Neural cell (in vitro differentiated cells): ENCODE measurements at regions not wholly inside any gene's neighbourhood (a gene's known extent, or its start where the extent isn't known, plus 50 kb on each side); places are given as distances from the start of the nearest gene placed in this dataset.

Experiments
- H2AFZ ChIP-seq: fragments of 200-600, 300-800 bp; sonication (generic), shearing (Covaris generic); 2 replicates; pipeline ENCODE4 v1.6.0; 2014; ENCODE audit warnings: low read depth, mild to moderate bottlenecking, antibody characterized with exemption, low read length, moderate library complexity
- H3F3A ChIP-seq: fragments of 200-600 bp; shearing (Covaris generic); 2 replicates; pipeline ENCODE4 v1.6.1; 2016; ENCODE audit warnings: mild to moderate bottlenecking, moderate library complexity, mixed read lengths, antibody characterized with exemption, low read length; ENCODE audit not compliant: insufficient read depth, poor library complexity, severe bottlenecking
- H3K27ac ChIP-seq: fragments of 200-600, 300-800 bp; sonication (generic), shearing (Covaris generic); 2 replicates; pipeline ENCODE4 v1.5.1; 2014; ENCODE audit warnings: mild to moderate bottlenecking, low read length, moderate library complexity
- H3K27me3 ChIP-seq: fragments of 300-800, 200-600 bp; sonication (generic), shearing (Covaris generic); 2 replicates; pipeline ENCODE4 v1.6.0; 2014; ENCODE audit warnings: mild to moderate bottlenecking, low read depth, low read length, moderate library complexity; ENCODE audit not compliant: insufficient read depth
- H3K36me3 ChIP-seq: fragments of 300-800, 200-600 bp; sonication (generic), shearing (Covaris generic); 2 replicates; pipeline ENCODE4 v1.5.1; 2014; ENCODE audit warnings: mild to moderate bottlenecking, antibody characterized with exemption, low read length, moderate library complexity; ENCODE audit not compliant: insufficient read depth
- H3K4me2 ChIP-seq: fragments of 300-800, 200-600 bp; sonication (generic), shearing (Covaris generic); 2 replicates; pipeline ENCODE4 v1.6.0; 2014; ENCODE audit warnings: mild to moderate bottlenecking, low read length
- H3K4me3 ChIP-seq: fragments of 300-800, 200-600 bp; sonication (generic), shearing (Covaris generic); 2 replicates; pipeline ENCODE4 v1.5.1; 2014; ENCODE audit warnings: mild to moderate bottlenecking, low read length, moderate library complexity
- H3K79me2 ChIP-seq: fragments of 200-600 bp; shearing (Covaris generic); replicated peaks from 2 replicates; pipeline ENCODE4 v1.6.0; 2014; ENCODE audit warnings: mild to moderate bottlenecking, low read length, moderate library complexity; ENCODE audit not compliant: insufficient read depth
- H3K9ac ChIP-seq: fragments of 300-800, 200-600 bp; sonication (generic), shearing (Covaris generic); 2 replicates; pipeline ENCODE4 v1.6.1; 2016; ENCODE audit warnings: mild to moderate bottlenecking, low read length, mixed read lengths
- H3K9me2 ChIP-seq: fragments of 200-600 bp; shearing (Covaris generic); 2 replicates; pipeline ENCODE4 v1.6.1; 2016; ENCODE audit warnings: mild to moderate bottlenecking, low read length, mixed read lengths; ENCODE audit not compliant: insufficient read depth
- H3K9me3 ChIP-seq: fragments of 200-600, 300-800 bp; sonication (generic), shearing (Covaris generic); 2 replicates; pipeline ENCODE4 v1.6.1; 2016; ENCODE audit warnings: mild to moderate bottlenecking, mixed run types, low read length, moderate library complexity, mixed read lengths
- H4K20me1 ChIP-seq: fragments of 200-600 bp; shearing (Covaris generic); 2 replicates; pipeline ENCODE4 v1.6.1; 2016; ENCODE audit warnings: mild to moderate bottlenecking, mixed run types; ENCODE audit not compliant: insufficient read depth
- CTCF ChIP-seq: fragments of 450-650 bp; IDR thresholded peaks from 2 replicates; pipeline ENCODE4 v1.5.1; 2014; ENCODE audit warnings: antibody characterized with exemption, mild to moderate bottlenecking, moderate library complexity; ENCODE audit not compliant: poor library complexity, severe bottlenecking
- EP300 ChIP-seq: fragments of 450-650 bp; conservative IDR thresholded peaks from 2 replicates; pipeline ENCODE4 v1.6.1; 2014; ENCODE audit warnings: antibody characterized with exemption, mild to moderate bottlenecking, moderate library complexity; ENCODE audit not compliant: poor library complexity, severe bottlenecking
- EZH2 ChIP-seq: fragments of 200-600, 300-800 bp; shearing (Covaris generic), sonication (generic); IDR thresholded peaks from 2 replicates; pipeline ENCODE4 v1.6.1; 2014; ENCODE audit warnings: antibody characterized with exemption, low read length, borderline replicate concordance, mild to moderate bottlenecking; ENCODE audit not compliant: insufficient read depth, poor library complexity, severe bottlenecking
- MXI1 ChIP-seq: fragments of 450-650 bp; conservative IDR thresholded peaks from 2 replicates; pipeline ENCODE4 v1.6.1; 2014; ENCODE audit warnings: antibody characterized with exemption, mild to moderate bottlenecking; ENCODE audit not compliant: poor library complexity, severe bottlenecking
- POLR2AphosphoS5 ChIP-seq: IDR thresholded peaks from 2 replicates; pipeline ENCODE4 v1.6.1; 2012
- RAD21 ChIP-seq: fragments of 450-650 bp; conservative IDR thresholded peaks from 2 replicates; pipeline ENCODE4 v1.6.1; 2014; ENCODE audit warnings: antibody characterized with exemption, mild to moderate bottlenecking, moderate library complexity
- REST ChIP-seq: IDR thresholded peaks from 2 replicates; pipeline ENCODE4 v1.6.1; 2012; ENCODE audit warnings: borderline replicate concordance
- SMC3 ChIP-seq: fragments of 450-650 bp; conservative IDR thresholded peaks from 2 replicates; pipeline ENCODE4 v1.6.1; 2014; ENCODE audit warnings: antibody characterized with exemption, mild to moderate bottlenecking, moderate library complexity; ENCODE audit not compliant: poor library complexity
- TAF1 ChIP-seq: IDR thresholded peaks from 2 replicates; pipeline ENCODE4 v1.6.1; 2012; ENCODE audit warnings: low read depth

- H3F3A ChIP-seq = no peaks in the 10 kb centered on the region
- H3K36me3 ChIP-seq = no peaks in the 10 kb centered on the region
- H4K20me1 ChIP-seq = no peaks in the 10 kb centered on the region
- no peaks in the 10 kb centered on the region for H3K27me3 ChIP-seq
- H3K4me3 ChIP-seq = no peak overlapping the region
- H3K27ac ChIP-seq = no peak overlapping the region
- H3K9me3 ChIP-seq = no peaks in the 10 kb centered on the region
- H3K9me2 ChIP-seq = no peaks in the 10 kb centered on the region
- H2AFZ ChIP-seq = no peak overlapping the region
- no peak overlapping the region for H3K9ac ChIP-seq
- no peak for TF ChIP-seq TAF1
- no peak for TF ChIP-seq SMC3
- no peak for TF ChIP-seq REST
- TF ChIP-seq RAD21 = no peak
- TF ChIP-seq POLR2AphosphoS5 = no peak
- TF ChIP-seq EZH2 = no peak
- TF ChIP-seq EP300 = no peak
- TF ChIP-seq MXI1 = no peak
- TF ChIP-seq CTCF = no peak
- H3K79me2 ChIP-seq = no peaks in the 10 kb centered on the region
- no peak overlapping the region for H3K4me2 ChIP-seq
These were observed 387.5 kb upstream of the SOX11 start for GRCh38 chr2:5304640-5305039.

GRCh38 chr2:5315041-5315440 lies 377.1 kb upstream of the SOX11 start:
- H3K9me2 ChIP-seq = no peaks in the 10 kb centered on the region
- peak overlapping the region; percentile 38 for H3K4me3 ChIP-seq
- H3K36me3 ChIP-seq = no peaks in the 10 kb centered on the region
- TF ChIP-seq POLR2AphosphoS5 = no peak
- no peak for TF ChIP-seq CTCF
- TF ChIP-seq RAD21 = no peak
- TF ChIP-seq EZH2 = no peak
- no peak for TF ChIP-seq MXI1
- no peak for TF ChIP-seq TAF1
- no peak for TF ChIP-seq SMC3
- no peak for TF ChIP-seq REST
- TF ChIP-seq EP300 = no peak
- no peaks in the 10 kb centered on the region for H3K79me2 ChIP-seq
- no peaks in the 10 kb centered on the region for H3F3A ChIP-seq
- no peaks in the 10 kb centered on the region for H3K27me3 ChIP-seq
- no peak overlapping the region for H2AFZ ChIP-seq
- peak overlapping the region; percentile 71 for H3K27ac ChIP-seq
- H3K9ac ChIP-seq = no peak overlapping the region
- H3K4me2 ChIP-seq = no peak overlapping the region
- H4K20me1 ChIP-seq = no peaks in the 10 kb centered on the region
- H3K9me3 ChIP-seq = no peaks in the 10 kb centered on the region
